Astrocyte (in vitro differentiated cells and primary cell): ENCODE measurements at regions not wholly inside any gene's neighbourhood (a gene's known extent, or its start where the extent isn't known, plus 50 kb on each side); places are given as distances from the start of the nearest gene placed in this dataset.
"Not testable (repeated sequence)": the region's sequence is repeated elsewhere in the genome, so short reads cannot be mapped to it uniquely, and the experiment has no call there.

Experiments used
- DNase-seq: peaks from one replicate; pipeline ENCODE4 v3.0.0-alpha.2; 2010; ENCODE audit warnings: low read depth
- FAIRE-seq: peaks from 2 replicates; lab custom pipeline; 2011; peaks lifted over from hg19 to GRCh38; lab: Jason Lieb, UNC
- H2AFZ ChIP-seq: 2 replicates; pipeline ENCODE4 v1.6.0; 2012; ENCODE audit warnings: low read depth, low read length, inconsistent platforms
- H3K27ac ChIP-seq: 2 replicates; pipeline ENCODE4 v1.5.1; 2011; ENCODE audit warnings: low read depth, low read length, inconsistent platforms
- H3K27me3 ChIP-seq: 2 replicates; pipeline ENCODE4 v1.6.0; 2011; ENCODE audit warnings: low read length, inconsistent platforms; ENCODE audit not compliant: insufficient read depth
- H3K36me3 ChIP-seq: 2 replicates; pipeline ENCODE4 v1.5.1; 2011; ENCODE audit warnings: low read length, inconsistent platforms; ENCODE audit not compliant: insufficient read depth
- H3K4me1 ChIP-seq: 2 replicates; pipeline ENCODE4 v1.5.1; 2011; ENCODE audit warnings: low read length, inconsistent platforms; ENCODE audit not compliant: insufficient read depth
- H3K4me2 ChIP-seq: 2 replicates; pipeline ENCODE4 v1.6.0; 2012; ENCODE audit warnings: low read length, inconsistent platforms
- H3K4me3 ChIP-seq: 2 replicates; pipeline ENCODE4 v1.5.1; 2011; ENCODE audit warnings: low read depth, mild to moderate bottlenecking, low read length, inconsistent platforms; ENCODE audit not compliant: insufficient read depth
- H3K79me2 ChIP-seq: 2 replicates; pipeline ENCODE4 v1.6.0; 2012; ENCODE audit warnings: mild to moderate bottlenecking, low read length, inconsistent platforms; ENCODE audit not compliant: insufficient read depth
- H3K9ac ChIP-seq: 2 replicates; pipeline ENCODE4 v1.6.0; 2012; ENCODE audit warnings: mild to moderate bottlenecking, low read length, inconsistent platforms
- H3K9me3 ChIP-seq: 2 replicates; pipeline ENCODE4 v1.5.1; 2012; ENCODE audit warnings: low read depth, mild to moderate bottlenecking, low read length, inconsistent platforms; ENCODE audit not compliant: insufficient read depth
- H4K20me1 ChIP-seq: 2 replicates; pipeline ENCODE4 v1.6.0; 2012; ENCODE audit warnings: low read length, inconsistent platforms; ENCODE audit not compliant: insufficient read depth
- H3K27ac Mint-ChIP-seq: one replicate; pipeline ENCODE4 v1.8.0; 2021; ENCODE audit warnings: mild to moderate bottlenecking, mixed read lengths; ENCODE audit not compliant: unreplicated experiment
- H3K27me3 Mint-ChIP-seq: one replicate; pipeline ENCODE4 v1.8.0; 2021; ENCODE audit warnings: low read depth, mixed read lengths; ENCODE audit not compliant: unreplicated experiment
- H3K36me3 Mint-ChIP-seq: one replicate; pipeline ENCODE4 v1.8.0; 2021; ENCODE audit warnings: low read depth, mixed read lengths; ENCODE audit not compliant: unreplicated experiment
- H3K4me1 Mint-ChIP-seq: one replicate; pipeline ENCODE4 v1.8.0; 2021; ENCODE audit warnings: low read depth, mixed read lengths; ENCODE audit not compliant: unreplicated experiment
- H3K4me3 Mint-ChIP-seq: one replicate; pipeline ENCODE4 v1.8.0; 2021; ENCODE audit warnings: mild to moderate bottlenecking, moderate library complexity, mixed read lengths; ENCODE audit not compliant: unreplicated experiment
- H3K9me3 Mint-ChIP-seq: one replicate; pipeline ENCODE4 v1.8.0; 2021; ENCODE audit warnings: mild to moderate bottlenecking, mixed read lengths; ENCODE audit not compliant: unreplicated experiment

DNA sequence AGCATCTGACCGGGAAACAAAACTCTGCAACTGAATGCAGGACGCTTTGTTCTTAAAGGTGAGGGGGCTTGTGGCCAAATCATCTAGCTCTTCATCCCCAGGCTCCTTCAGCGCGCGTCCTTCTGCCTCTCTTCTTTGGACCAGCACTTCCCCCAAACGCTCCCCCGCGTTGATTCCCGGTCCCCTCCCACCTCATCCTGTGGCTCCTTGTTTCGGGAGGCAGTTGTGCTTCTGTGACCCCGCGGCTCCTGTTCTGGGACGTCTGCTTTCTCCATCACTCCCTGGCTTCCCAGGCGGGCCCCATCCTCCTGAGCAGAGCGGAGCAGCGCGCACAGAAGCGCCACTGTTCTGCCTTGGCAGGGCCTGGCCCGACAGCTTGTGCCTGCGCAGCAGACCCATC lies 109.7 kb upstream of the ZNG1E start:
- FAIRE-seq, H3K36me3 Mint-ChIP-seq, H3K27ac Mint-ChIP-seq: not testable (repeated sequence)

DNA sequence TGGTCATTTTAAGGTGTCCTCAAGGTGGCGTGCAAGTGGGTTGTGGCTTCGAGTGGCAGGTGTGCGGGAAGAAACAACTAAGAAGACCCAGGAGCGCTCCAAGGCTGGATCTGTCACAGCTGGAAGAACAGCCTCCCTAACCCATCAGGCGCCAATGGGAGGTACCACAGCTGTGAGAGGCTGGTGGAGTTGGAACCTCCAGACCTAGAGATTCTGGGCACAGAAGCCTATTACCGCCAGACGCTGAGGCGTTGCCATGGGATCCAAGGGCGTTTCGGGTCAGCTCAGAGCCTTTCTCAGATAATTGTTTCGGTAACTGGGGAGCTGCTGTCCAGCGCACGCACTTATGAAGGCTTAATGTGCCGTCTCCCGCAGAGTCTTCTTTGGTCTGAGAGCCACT lies 156.7 kb upstream of the ZNG1E start:
- not testable (repeated sequence) for H3K9me3 ChIP-seq, H3K4me1 ChIP-seq, H3K36me3 Mint-ChIP-seq, DNase-seq, H3K27me3 Mint-ChIP-seq, H3K4me3 ChIP-seq, H3K79me2 ChIP-seq, H4K20me1 ChIP-seq, H3K27ac ChIP-seq, H3K27me3 ChIP-seq, H2AFZ ChIP-seq, FAIRE-seq, H3K4me2 ChIP-seq, H3K4me3 Mint-ChIP-seq, H3K27ac Mint-ChIP-seq, H3K9ac ChIP-seq, H3K4me1 Mint-ChIP-seq, H3K36me3 ChIP-seq, H3K9me3 Mint-ChIP-seq

More for the DNA sequence above, 109.7 kb upstream of the ZNG1E start:
- not testable (repeated sequence) for H3K4me3 Mint-ChIP-seq, H2AFZ ChIP-seq, H3K4me1 ChIP-seq, H3K9ac ChIP-seq, H3K79me2 ChIP-seq, H3K4me3 ChIP-seq, H3K4me1 Mint-ChIP-seq, H3K4me2 ChIP-seq, H3K27me3 Mint-ChIP-seq, H3K9me3 Mint-ChIP-seq, H3K27ac ChIP-seq, DNase-seq, H3K27me3 ChIP-seq, H3K36me3 ChIP-seq, H3K9me3 ChIP-seq, H4K20me1 ChIP-seq

DNA sequence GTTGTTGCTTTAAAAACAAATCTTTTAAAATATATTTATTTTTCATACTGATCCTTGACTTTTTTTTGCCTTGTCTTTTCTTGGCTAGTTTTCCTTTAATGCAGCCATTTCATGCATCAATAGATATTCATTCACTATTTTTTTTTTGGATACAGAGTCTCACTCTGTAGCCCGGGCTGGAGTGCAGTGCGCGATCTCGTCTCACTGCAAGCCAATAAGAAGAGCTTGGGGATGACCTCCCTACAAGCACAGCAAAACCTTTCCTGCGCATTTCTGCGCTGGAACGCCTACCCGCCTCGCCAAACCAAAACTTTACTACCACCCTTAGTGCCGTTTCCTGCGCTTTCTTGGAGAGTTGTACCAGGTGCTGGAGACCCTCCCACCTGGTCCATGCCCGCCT lies 161.3 kb upstream of the ZNG1E start:
- FAIRE-seq, H3K9me3 ChIP-seq, H4K20me1 ChIP-seq, H3K27ac Mint-ChIP-seq, H2AFZ ChIP-seq, H3K9ac ChIP-seq, H3K27ac ChIP-seq, H3K4me3 ChIP-seq, H3K4me3 Mint-ChIP-seq, H3K27me3 Mint-ChIP-seq, H3K4me1 Mint-ChIP-seq, H3K4me2 ChIP-seq, H3K36me3 ChIP-seq, H3K36me3 Mint-ChIP-seq, DNase-seq, H3K9me3 Mint-ChIP-seq, H3K79me2 ChIP-seq, H3K27me3 ChIP-seq, H3K4me1 ChIP-seq: not testable (repeated sequence)

DNA sequence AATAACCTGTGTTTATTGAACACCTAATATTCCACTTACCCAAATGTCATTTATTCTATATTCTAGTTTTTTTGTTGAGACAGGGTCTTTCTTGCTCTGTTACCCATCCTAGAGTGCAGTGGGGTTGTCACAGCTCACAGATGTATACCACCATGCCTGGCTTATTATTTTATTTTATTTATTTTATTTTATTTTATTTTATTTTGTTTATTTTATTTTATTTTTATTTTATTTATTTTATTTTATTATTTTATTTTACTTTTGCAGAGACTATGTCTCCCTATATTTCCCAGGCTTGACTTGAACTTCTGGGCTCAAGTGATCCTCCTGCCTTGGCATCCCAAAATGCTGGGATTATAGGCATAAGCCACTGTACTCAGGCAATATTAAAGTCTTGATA lies 167.8 kb upstream of the ZNG1E start:
- H3K27ac ChIP-seq, H3K9me3 Mint-ChIP-seq, H3K4me1 ChIP-seq, H3K36me3 Mint-ChIP-seq, H3K27me3 ChIP-seq, H3K4me1 Mint-ChIP-seq, DNase-seq, H3K27ac Mint-ChIP-seq, H3K4me2 ChIP-seq, H3K4me3 ChIP-seq, FAIRE-seq, H3K4me3 Mint-ChIP-seq, H3K79me2 ChIP-seq, H2AFZ ChIP-seq, H3K36me3 ChIP-seq, H4K20me1 ChIP-seq, H3K27me3 Mint-ChIP-seq, H3K9me3 ChIP-seq, H3K9ac ChIP-seq: not testable (repeated sequence)

DNA sequence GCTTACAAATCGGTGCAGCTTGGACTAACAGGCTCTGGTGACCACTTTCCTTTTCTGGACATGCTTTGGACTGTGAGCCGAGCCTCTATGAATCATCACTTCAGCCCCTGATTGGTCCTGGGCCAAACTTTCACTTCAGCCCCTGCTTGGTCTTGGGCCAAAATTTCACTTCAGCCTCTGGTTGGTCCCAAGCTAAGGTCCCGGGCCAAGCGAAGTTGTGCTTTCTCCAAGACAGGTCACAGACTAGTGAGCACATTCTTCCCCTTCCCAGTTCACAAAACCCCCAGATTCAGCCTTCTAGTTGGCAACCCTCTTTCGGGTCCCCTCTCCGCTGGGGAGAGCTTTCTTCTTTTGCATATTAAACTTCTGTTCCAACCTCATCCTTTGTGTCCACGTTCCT lies 171.0 kb upstream of the ZNG1E start:
- not testable (repeated sequence) for H3K4me3 Mint-ChIP-seq, H3K9me3 Mint-ChIP-seq, FAIRE-seq, H3K36me3 Mint-ChIP-seq, H2AFZ ChIP-seq, H3K27ac Mint-ChIP-seq, DNase-seq, H3K9me3 ChIP-seq, H3K79me2 ChIP-seq, H3K9ac ChIP-seq, H4K20me1 ChIP-seq, H3K27ac ChIP-seq, H3K36me3 ChIP-seq, H3K4me1 ChIP-seq, H3K27me3 Mint-ChIP-seq, H3K4me2 ChIP-seq, H3K4me1 Mint-ChIP-seq, H3K4me3 ChIP-seq, H3K27me3 ChIP-seq

DNA sequence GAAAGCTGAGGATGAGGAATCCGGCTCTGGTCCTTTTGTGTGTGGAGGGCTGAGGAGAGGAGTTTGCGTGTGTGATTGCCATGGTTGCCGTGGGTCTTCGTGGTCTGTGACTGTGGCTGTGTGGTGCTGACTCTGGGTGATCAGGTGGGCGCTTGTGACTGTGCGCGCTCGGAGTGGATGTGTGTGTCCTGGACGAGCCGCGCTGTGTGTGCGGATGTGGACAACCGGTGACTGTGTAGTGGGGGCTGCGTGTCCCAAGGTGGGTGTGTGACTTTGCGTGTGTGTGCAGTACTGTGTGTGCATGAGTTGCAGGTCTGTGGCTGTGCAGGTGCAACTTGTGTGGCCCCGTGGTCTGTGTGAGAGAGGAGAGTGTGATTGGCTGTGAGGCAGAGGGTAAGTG lies 172.0 kb upstream of the ZNG1E start:
- H3K4me2 ChIP-seq, H3K4me1 ChIP-seq, H2AFZ ChIP-seq, H3K4me3 Mint-ChIP-seq, H3K36me3 ChIP-seq, H3K27me3 Mint-ChIP-seq, H3K27ac Mint-ChIP-seq, H3K36me3 Mint-ChIP-seq, DNase-seq, H3K9me3 Mint-ChIP-seq, H3K9ac ChIP-seq, H3K79me2 ChIP-seq, H4K20me1 ChIP-seq, H3K27ac ChIP-seq, H3K9me3 ChIP-seq, H3K4me1 Mint-ChIP-seq, H3K27me3 ChIP-seq, H3K4me3 ChIP-seq, FAIRE-seq: not testable (repeated sequence)
